Heart left ventricle (tissue), 16 donors: ENCODE measurements at regions not wholly inside any gene's neighbourhood (a gene's known extent, or its start where the extent isn't known, plus 50 kb on each side); places are given as distances from the start of the nearest gene placed in this dataset.
A peak's percentile ranks its signal among the peaks of the same experiment; 100 is the strongest.

Experiments used
- ATAC-seq, 4 donors: fragments of 200-7000 bp; cut with Tn5 transposase; one replicate each; pipeline ENCODE4 v1.9.1; 2020 to 2022; ENCODE audit warnings: moderate library complexity in 4 of 4, mild to moderate bottlenecking in 3 of 4, moderate number of reproducible peaks in 1 of 4
- DNase-seq, 5 donors: peaks; one replicate each; pipeline ENCODE4 v3.0.0-alpha.2; 2020
- H3K27ac ChIP-seq, 12 donors: fragments of 200-600 bp; sonication (generic) in 4 of 12; one replicate each; pipeline versions ENCODE4 v1.5.0 to v1.8.0; 2016 to 2022; ENCODE audit warnings: mild to moderate bottlenecking in 2 of 12
- H3K27me3 ChIP-seq, 9 donors: fragments of 200-600 bp; sonication (generic) in 2 of 9; one replicate each; pipeline versions ENCODE4 v1.5.1 to v1.8.0; 2016 to 2022; ENCODE audit warnings: mild to moderate bottlenecking in 3 of 9
- H3K36me3 ChIP-seq, 9 donors: fragments of 200-600 bp; sonication (generic) in 2 of 9; one replicate each; pipeline versions ENCODE4 v1.5.0 to v1.8.0; 2018 to 2022; ENCODE audit warnings: mild to moderate bottlenecking in 2 of 9
- H3K4me1 ChIP-seq, 12 donors: fragments of 200-600 bp; sonication (generic) in 4 of 12; one replicate each; pipeline versions ENCODE4 v1.5.0 to v1.8.0; 2016 to 2022; ENCODE audit warnings: mild to moderate bottlenecking in 3 of 12
- H3K4me3 ChIP-seq, 12 donors: fragments of 200-600 bp; sonication (generic) in 4 of 12; one replicate each; pipeline versions ENCODE4 v1.5.0 to v1.8.0; 2017 to 2022; ENCODE audit warnings: mild to moderate bottlenecking in 9 of 12, moderate library complexity in 4 of 12
- H3K9me3 ChIP-seq, 12 donors: fragments of 200-600 bp; sonication (generic) in 4 of 12; one replicate each; pipeline versions ENCODE4 v1.5.0 to v1.8.0; 2016 to 2022; ENCODE audit warnings: mild to moderate bottlenecking in 1 of 12
- CTCF ChIP-seq, 12 donors: fragments of 200-600 bp; sonication (generic) in 4 of 12; IDR thresholded peaks; one replicate each; pipeline versions ENCODE4 v1.5.0 to v1.8.0; 2018 to 2022; ENCODE audit warnings: antibody characterized with exemption in 12 of 12, mild to moderate bottlenecking in 5 of 12
- POLR2A ChIP-seq, 2 donors: fragments of 450-650 bp; IDR thresholded peaks; one replicate each; pipeline ENCODE4 v1.6.1; 2017; ENCODE audit warnings: antibody characterized with exemption in 2 of 2, mild to moderate bottlenecking in 2 of 2, moderate library complexity in 2 of 2
- WGBS, 4 donors: extraction: QIAGEN DNeasy Blood & Tissue Kit in 2 of 4; methylation state at CpG; one replicate each; pipeline versions ENCODE4 v1.1.5 to v1.1.7; 2013 to 2018; 5-methylcytosine and 5-hydroxymethylcytosine counted together
- intact Hi-C, 10 donors: fragments of 100-400 bp; cut with DNase I; formaldehyde crosslinking; loops; one replicate each; pipeline versions ENCODE4 v1.11.1 to v1.14.2; 2022
- donor health status: ischemic (EF 13 %, LVEDD 7.1; RV severe dilation, severe dysfunction).
- donor health status: healthy with polysubstance abuse.
- donor health status: DM: no; HTN: yes; CAD: no.
- donor health status: DM: no; HTN: no; CAD: no.
- donor health status: ischemic (EF 25% LVEDD 6.9; RV normal size, moderate dysfunction).
- donor health status: ischemic (EF 25% LVEDD 5.7; RV mildly dilated, moderate dysfunction).
- donor health status: healthy.
- donor health status: DM: yes; HTN: yes; CAD: no.
- donor health status: ischemic (EF 35%, LVEDD 5.7; RV mildly dilated, moderate dysfunction).
- donor health status: nonischemic (EF 11% LVEDD 7.7; RV severe dilation, severe dysfunction).
- donor health status: DM: yes; HTN: yes; CAD: no.
- donor health status: PGD.
- donor health status: ischemic (EF 29% LVEDD 5.4; RV normal size, mild dysfunction).
- donor health status: nonischemic (EF 23%, LVEDD 6.1; RV moderate dilation, normal function).

GRCh38 chr7:25752154-25752553, 399.8 kb upstream of the NFE2L3 start:
- intact Hi-C loops, result no loop called here
- H3K4me1 ChIP-seq, result peaks cover 0 to 31% (median 9%) of the 10 kb centered on the region in 12 donors
- no peaks in the 10 kb centered on the region for H3K27me3 ChIP-seq
- DNase-seq (no peak), ATAC-seq (no peak)
- H3K9me3 ChIP-seq, result no peaks in the 10 kb centered on the region
- no peaks in the 10 kb centered on the region for H3K36me3 ChIP-seq
- 84 to 89% (median 87%) methylated on average over 5 of the region's 5 CpGs for WGBS, 4 donors
- H3K4me3 ChIP-seq, result no peak overlapping the region
- no peak for TF ChIP-seq POLR2A (IDR thresholded peaks at IDR 0.05)
- no peak for TF ChIP-seq CTCF (IDR thresholded peaks at IDR 0.05)
- peak overlapping the region in 6 of 12 donors; percentile 41 to 84 (median 74) for H3K27ac ChIP-seq

GRCh38 chr7:25752967-25753791, 398.8 kb upstream of the NFE2L3 start:
- intact Hi-C loops, result no loop called here
- no peak overlapping the region for H3K4me3 ChIP-seq
- peaks cover 0 to 31% (median 9%) of the 10 kb centered on the region in 12 donors for H3K4me1 ChIP-seq
- H3K27ac ChIP-seq, result peak overlapping the region in 4 of 12 donors; percentile 17 to 84 (median 58)
- no peaks in the 10 kb centered on the region for H3K9me3 ChIP-seq
- H3K36me3 ChIP-seq, result no peaks in the 10 kb centered on the region
- H3K27me3 ChIP-seq, result no peaks in the 10 kb centered on the region
- peak in 2 of 4 donors; percentile 16 to 33 for ATAC-seq
- no peak for TF ChIP-seq CTCF (IDR thresholded peaks at IDR 0.05)
- TF ChIP-seq POLR2A (IDR thresholded peaks at IDR 0.05), result no peak
- 77 to 89% (median 86%) methylated on average over 16 of the region's 16 CpGs for WGBS, 4 donors
- DNase-seq, result no peak

- intact Hi-C loops, result no loop called here
- ATAC-seq, result peak in 2 of 4 donors; percentile 24 to 44
- Histone ChIP-seq H3K36me3 (no peaks in the 10 kb centered on the region), H3K27me3 (no peaks in the 10 kb centered on the region), H3K4me1 (peaks cover 0 to 31% (median 9%) of the 10 kb centered on the region in 12 donors), H3K27ac (peak overlapping the region in 4 of 12 donors; percentile 17 to 84 (median 58)), H3K9me3 (no peaks in the 10 kb centered on the region), H3K4me3 (no peak overlapping the region)
- TF ChIP-seq POLR2A (IDR thresholded peaks at IDR 0.05) (no peak), CTCF (IDR thresholded peaks at IDR 0.05) (no peak)
- no peak for DNase-seq
- 90 to 98% (median 92%) methylated on average over 10 of the region's 10 CpGs for WGBS, 4 donors
Observed at GRCh38 chr7:25753837-25754236, 398.2 kb upstream of the NFE2L3 start.

- 84 to 93% (median 88%) methylated on average over 7 of the region's 7 CpGs for WGBS, 4 donors
- Histone ChIP-seq H3K36me3 (no peaks in the 10 kb centered on the region), H3K4me1 (peaks cover 0 to 31% (median 9%) of the 10 kb centered on the region in 12 donors), H3K27me3 (peaks cover 0 to 3% (median 0%) of the 10 kb centered on the region in 9 donors), H3K27ac (peak overlapping the region in 4 of 12 donors; percentile 17 to 84 (median 58)), H3K9me3 (no peaks in the 10 kb centered on the region), H3K4me3 (no peak overlapping the region)
- intact Hi-C loops, result no loop called here
- DNase-seq, result no peak
- TF ChIP-seq POLR2A (IDR thresholded peaks at IDR 0.05), result no peak
- TF ChIP-seq CTCF (IDR thresholded peaks at IDR 0.05), result no peak
- ATAC-seq, result peak in 2 of 4 donors; percentile 32 to 52
Observed at GRCh38 chr7:25754333-25754732, 397.7 kb upstream of the NFE2L3 start.
